ENCODE measurements at regions not wholly inside any gene's neighbourhood (a gene's known extent, or its start where the extent isn't known, plus 50 kb on each side); places are given as distances from the start of the nearest gene placed in this dataset.

DNA sequence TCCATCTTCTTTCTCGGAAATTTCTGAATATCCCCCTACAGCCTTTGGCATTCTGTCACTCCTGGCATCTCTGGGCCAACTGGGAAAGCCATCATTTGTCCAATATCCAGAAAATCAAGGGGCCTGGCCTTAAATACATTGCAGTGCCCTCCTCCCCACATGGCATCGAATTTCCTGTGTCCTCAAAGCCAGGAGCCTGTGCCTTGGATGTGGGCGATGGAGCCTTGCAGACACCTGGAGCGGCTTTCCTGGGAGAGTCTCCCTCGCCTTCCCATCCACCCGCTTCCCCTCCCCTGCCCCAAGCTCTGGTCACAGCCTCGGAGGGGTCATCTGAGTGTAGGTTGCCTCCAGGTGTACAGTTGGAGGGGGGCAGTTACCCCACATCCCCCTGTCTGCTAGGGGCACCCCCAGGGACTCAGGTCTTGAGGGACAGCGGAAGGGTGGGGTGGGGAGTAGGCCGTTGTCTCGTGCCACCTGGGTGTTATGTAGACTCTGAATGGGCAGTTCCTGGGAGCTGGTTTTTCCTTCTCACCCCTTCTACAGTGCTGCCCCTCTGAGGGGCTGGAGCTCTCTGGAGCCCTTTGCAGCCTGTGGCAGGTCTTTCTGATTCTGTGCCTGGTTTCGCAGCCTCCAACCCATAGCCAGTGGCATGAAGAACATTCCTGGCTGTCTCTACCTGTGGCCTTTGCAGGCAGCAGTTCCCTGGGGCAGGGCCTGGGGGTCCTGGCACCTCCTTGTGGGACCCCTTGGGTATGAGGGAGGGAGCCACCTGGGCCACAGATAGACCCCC lies 239.8 kb downstream of the SEC14L1 start:
- intact Hi-C loops (cut with DNase I, micrococcal nuclease) = no loop called here
- DNase-seq (no peak), ATAC-seq (no peak)

DNA sequence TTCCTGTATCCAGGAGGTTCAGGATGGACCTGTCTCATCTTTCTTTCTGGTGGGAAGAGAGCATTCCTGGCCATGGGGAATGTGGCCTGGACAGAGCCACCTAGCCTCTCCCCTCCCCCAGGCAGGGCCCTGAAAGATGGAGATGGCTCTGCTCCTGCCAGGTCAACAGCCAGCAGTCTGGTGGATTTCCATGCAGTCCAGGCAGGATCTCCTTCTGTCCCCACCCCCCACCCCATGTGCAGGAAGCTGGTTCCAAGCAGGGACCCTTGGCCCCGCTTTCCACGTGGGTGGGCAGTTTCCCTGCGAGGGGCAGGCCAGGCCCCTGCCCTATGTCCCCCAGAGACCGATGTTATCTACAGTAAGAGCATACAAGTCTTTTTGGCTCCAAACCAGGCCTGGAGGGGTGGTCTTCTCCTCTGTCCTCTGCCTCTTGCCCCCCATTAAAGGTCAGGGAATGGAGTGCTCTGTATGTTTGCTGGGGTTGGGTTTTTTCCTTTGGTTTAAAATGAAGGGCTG lies 240.5 kb downstream of the SEC14L1 start:
- no peak for ATAC-seq
- intact Hi-C loops (cut with DNase I, micrococcal nuclease) = no loop called here
- no peak for DNase-seq

DNA sequence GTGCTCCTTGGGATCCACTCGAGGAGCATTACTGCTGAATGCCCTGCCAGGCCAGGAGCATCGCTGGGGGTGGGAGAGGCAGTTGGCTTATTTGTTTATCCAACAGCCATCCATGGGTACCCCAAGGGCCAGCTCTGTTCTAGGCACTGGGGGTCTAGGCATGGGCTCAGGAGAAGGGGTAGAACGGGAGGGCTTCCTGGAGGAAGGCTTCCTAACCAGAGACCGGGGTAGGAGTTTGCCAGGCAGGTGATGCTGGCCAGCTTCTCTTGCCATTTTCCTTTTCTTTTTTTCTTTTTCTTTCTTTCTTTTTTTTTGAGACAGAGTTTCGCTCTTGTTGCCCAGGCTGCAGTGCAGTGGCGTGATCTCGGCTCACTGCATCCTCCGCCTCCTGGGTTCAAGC lies 241.0 kb downstream of the SEC14L1 start:
- intact Hi-C loops (cut with DNase I, micrococcal nuclease) = no loop called here
- no peak for ATAC-seq

DNA sequence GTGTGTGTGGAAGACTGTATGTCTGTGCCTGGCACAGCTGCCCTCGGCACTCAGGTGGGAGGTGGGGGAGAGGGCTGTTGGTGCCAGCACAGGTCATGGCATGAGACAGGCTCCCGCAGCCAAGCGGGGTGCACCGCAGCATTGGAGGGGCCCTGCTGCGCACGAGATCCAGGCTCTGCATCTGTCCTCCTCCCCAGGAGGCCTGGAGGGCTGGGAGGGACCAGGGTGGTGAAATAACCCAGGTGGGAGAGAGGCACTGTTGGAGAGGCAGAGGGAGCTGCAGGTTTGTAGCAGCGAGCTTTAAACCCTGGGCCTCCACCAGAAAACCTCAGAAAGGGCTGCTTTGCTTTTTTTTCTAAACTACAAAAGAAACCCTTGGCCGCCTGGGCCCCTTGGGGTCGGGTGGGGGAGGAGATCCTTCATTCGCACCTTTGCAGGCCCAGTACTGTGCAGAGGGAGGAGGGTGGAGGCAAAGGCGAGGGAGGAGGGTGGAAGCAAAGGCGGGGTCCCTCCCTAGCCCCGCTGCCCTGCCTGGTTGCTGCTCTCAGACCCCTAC lies 241.7 kb downstream of the SEC14L1 start:
- intact Hi-C loops (cut with DNase I, micrococcal nuclease) = no loop called here
- DNase-seq = no peak
- ATAC-seq = no peak

More for the DNA sequence above, 241.0 kb downstream of the SEC14L1 start:
- DNase-seq = no peak

DNA sequence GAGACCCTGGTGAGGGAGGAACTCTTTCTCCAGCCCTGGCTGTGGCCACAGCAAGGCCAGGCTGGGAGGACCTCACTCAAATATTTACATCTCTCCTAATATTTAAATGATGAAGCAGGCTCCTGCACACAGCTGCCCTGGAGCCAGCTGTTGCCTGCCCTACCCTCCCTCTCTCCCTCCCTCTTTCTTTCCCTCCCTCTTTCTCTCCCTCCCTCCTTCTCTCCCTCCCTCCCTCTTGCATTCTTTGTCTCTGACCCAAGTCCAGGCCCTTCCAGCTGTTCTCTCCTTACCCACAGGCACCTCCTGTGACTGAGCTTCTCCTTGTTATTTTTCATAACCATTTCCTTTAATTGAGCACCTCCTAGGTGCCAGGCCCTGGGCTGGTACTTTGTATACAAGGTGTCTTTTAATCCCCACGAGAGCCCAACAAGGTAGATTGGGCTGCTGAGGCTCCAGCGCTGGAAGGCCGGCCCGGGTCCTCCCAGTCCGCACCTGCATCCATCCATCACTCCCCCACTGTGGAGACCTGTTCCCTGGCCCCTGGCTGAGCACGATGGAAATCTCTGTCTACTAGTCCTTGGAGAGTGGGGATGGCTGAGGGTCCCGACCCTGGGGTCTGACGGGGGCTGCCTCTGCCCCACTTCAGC lies 242.3 kb downstream of the SEC14L1 start:
- DNase-seq = no peak
- ATAC-seq = peak; percentile 2
- intact Hi-C loops (cut with DNase I, micrococcal nuclease) = no loop called here

DNA sequence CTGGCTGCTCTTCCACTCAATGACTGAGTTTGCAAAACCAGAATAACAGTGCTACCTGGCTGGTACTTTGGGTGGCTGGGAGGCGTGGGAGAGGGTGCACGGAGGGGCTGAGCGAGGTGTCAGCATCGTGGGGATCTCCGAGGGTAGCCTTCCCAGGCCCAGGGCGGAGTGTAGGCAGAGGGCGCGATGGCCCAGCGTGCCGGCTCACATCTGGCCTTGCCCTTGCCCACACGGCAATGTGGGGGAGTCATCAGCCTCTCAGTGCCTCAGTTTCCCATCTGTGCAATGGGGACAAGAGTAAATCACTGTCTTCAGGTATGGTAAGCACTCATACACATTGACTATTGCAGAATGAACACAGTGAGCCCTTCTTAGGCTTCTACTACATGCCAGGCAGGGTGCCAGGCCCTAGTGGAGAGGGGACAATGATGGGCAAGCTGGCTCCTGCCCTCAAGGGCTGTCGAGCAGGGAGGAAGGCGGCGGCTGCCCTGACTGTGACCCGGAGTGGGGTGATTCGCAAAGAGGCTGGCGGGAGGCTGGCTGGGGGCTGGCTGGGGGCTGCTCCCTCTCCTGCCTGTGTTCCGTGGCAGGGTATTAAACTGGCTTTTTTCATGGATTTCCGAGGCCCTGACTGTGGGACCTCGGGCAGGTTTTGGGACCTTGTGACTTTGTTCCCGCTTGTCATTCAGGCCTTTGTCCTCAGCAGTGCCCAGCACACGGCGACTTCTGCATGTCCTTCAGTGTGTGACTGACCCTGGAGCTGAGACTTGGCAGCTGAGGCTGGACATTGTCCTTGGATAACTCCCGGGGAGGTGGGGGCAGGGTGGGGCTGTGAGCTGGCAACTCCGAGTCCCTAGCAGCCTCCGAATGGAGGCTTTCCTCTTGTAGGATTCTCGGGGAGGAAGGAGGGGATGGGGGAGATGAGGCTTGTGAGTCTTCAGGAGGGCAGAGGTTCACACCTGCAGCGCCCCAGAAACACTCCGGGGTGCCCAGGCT lies 243.1 kb downstream of the SEC14L1 start:
- DNase-seq (no peak), ATAC-seq (peak; percentile 19)
- intact Hi-C loops (cut with DNase I, micrococcal nuclease) = no loop called here

DNA sequence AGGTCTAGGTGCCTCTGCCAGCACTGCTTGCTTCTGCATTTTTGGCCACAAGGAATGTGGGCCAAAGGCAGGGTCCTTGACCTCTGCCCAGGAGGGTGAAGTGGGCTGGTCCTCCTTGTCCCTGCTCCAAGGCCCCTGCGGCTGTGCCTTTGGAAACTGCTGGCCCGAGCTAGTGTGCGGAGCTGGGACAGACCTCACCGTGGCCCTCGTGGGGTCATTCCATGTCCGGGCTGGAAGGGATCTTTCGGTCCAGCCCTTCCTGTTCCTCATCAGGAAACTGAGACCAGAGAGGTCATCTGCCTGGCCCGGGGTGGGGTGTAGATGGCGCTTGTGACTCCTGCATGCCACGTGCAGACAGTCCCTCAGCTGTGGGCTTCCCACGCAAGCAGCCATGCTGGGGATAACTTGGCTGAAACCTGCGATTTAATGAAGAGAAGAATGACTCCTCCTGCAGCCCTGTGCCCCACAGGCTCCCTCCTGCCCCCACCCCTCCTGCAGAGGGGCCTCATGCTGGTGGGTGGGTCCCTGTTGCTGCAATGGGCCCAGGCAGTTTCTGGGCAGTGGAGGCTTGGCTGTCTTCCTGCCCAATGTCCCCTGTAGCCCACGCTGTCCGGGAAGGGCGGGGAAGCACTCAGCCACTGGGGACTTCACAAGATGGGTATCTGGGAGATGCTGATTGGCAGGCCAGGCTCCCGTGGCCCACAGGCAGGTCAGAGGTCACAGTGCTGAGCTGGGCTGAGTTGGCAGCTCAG lies 245.2 kb downstream of the SEC14L1 start:
- DNase-seq = no peak
- no peak for ATAC-seq
- intact Hi-C loops (cut with DNase I, micrococcal nuclease) = no loop called here

DNA sequence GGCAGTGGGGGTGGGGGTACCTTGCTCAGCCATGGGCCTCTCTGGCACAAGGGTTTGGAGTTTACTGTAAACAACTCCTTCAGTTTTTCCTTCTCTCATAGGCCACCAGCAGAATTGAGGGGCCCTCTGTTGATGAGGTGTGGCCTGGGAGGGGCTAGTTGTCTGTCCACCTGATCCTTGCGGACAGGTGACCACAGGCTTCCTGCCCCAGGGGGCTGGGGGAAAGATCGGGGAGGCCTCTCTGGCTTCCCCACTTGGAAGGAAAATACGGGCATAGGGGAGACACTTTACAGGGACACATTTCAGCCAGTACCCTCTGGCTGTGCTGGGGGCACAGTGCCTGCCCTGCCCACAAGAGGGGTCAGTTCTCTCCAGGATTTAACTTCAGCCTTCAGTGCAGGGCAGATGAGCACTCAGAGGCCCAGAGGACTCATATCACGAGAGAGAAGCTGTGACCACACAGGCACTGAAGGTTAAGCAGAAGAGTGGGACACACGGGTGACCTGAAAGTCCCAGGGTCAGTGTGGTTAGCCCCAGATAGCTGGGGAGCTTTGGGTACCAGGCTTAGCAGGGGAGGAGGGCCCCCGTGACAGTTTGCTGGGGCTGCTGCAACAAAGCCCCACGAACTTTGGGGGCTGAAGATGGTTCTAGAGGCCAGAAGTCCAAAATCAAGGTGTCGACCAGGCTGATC lies 245.9 kb downstream of the SEC14L1 start:
- intact Hi-C loops (cut with DNase I, micrococcal nuclease) = no loop called here
- ATAC-seq (no peak), DNase-seq (no peak)

DNA sequence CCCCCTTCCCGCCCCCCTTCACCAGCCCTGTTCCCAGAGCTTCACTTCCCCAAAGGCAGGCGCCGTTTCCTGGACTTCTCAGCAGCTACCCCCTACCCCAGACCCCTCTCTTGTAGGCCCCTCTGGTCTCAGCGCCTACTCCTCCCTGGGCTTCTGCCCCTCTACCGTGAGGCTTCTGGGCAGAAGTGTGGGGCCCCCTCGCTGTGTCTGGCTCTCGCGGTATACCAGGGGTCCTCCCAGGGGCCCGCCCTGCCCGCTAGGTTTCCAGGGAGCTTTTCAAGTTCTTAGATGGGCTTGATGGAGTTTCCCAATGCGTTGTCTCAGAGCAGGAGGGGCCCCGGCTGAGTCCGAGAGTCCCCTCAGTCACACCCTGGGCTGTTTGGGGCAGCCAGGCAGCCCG lies 247.1 kb downstream of the SEC14L1 start:
- ATAC-seq (no peak), DNase-seq (no peak)
- intact Hi-C loops (cut with DNase I, micrococcal nuclease) = no loop called here

DNA sequence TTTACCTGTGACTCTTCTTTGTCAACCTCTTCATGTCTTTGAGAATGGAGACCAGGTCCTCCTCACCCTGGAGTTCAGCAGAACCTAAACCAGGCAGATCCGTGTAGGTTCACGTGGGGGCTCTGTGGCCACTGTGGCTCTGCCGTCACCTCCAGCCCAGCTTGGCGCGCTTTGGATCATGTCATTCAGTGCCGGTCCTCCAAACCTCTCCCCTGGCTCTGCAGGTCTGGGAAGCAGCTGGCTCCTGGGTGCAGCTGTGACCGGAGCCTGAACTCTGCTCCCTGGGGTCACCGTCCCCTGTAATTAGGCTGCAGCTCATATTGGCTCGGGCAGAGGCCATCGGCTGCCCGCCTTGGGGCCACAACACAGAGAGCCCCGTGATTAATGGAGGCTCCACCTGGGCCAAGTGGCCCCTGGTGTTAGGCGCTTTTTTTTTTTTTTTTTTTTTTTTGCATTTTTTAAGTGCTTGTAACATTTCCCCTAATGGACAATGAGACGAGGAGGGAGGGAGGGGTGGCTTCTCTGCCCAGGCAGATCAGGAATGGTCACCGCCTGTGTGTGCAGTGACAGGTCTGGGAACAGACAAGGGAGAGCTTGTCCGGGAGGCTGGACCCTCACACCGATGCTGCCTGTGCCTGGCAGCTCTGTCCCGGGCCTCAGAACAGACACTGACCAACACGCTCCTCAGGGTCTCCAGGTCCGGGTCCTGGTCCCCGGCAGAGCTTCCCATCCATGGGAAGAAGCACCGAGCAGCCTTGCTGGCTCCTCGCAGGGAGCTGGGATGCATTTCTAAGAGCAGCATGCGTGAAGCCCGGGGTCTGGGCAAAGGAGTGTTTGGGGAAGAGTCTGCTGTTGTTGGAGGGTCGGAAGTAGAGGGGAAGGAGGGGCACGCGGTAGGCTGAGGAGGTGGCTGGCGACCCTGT lies 247.9 kb downstream of the SEC14L1 start:
- intact Hi-C loops (cut with DNase I, micrococcal nuclease) = no loop called here
- DNase-seq = no peak
- ATAC-seq = no peak

DNA sequence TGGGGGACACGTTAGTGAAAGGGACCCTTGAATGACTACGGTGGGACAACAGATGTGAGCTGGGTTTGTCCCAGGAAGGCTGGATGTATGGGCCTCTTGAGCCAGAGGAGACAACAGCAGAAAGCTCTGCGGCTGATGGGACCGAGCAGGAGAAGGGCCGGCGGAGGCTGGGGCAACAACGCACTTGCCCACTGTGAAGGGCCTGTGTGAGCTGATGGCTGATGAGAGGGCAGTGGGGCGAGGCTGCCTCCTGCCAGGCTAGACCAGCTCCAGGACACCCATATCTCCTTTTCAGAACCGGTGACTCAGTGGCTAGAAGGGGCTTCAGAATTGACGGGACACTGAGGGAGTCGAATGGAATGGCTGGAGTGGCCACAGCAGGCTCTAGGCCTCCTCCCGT lies 250.1 kb downstream of the SEC14L1 start:
- DNase-seq = no peak
- ATAC-seq = no peak
- intact Hi-C loops (cut with DNase I, micrococcal nuclease) = no loop called here

DNA sequence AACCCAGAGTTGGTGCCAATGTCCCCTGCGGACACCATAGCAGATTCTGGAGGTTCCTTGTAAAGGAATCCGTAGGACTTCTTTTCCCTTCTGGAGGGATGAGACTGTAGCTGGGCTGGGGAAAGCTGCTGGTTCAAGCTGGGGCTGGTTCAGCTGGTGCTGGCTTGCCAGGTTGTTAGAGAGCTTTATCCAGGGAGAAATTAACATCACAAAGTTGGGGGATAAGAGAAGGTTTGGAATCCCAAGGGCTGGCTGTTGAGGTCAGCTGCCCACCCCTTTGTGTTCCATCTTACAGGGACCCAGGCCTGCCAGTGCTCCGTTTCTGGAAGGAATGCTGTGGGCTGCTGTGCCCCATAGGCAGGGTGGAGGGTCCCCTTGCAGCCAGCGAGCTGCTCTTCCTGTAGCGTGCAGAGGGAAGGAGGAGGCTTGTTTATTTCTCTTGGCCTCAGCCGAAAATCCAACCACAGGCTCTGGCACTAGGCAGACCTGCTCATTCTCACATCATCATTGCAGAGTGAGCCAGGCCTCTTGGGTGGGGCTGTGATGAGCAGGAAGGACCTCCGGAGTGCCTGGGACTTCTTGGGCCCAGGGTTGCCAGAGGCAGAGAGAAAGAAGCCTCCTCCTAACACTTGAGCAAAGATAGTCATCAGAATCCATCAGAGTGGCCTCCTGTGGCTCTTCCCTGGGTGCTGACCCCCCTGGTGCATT lies 251.1 kb downstream of the SEC14L1 start:
- ATAC-seq (peak; percentile 9), DNase-seq (peak in 1 of 2 donors; percentile 83)
- intact Hi-C loops (cut with DNase I, micrococcal nuclease) = no loop called here

DNA sequence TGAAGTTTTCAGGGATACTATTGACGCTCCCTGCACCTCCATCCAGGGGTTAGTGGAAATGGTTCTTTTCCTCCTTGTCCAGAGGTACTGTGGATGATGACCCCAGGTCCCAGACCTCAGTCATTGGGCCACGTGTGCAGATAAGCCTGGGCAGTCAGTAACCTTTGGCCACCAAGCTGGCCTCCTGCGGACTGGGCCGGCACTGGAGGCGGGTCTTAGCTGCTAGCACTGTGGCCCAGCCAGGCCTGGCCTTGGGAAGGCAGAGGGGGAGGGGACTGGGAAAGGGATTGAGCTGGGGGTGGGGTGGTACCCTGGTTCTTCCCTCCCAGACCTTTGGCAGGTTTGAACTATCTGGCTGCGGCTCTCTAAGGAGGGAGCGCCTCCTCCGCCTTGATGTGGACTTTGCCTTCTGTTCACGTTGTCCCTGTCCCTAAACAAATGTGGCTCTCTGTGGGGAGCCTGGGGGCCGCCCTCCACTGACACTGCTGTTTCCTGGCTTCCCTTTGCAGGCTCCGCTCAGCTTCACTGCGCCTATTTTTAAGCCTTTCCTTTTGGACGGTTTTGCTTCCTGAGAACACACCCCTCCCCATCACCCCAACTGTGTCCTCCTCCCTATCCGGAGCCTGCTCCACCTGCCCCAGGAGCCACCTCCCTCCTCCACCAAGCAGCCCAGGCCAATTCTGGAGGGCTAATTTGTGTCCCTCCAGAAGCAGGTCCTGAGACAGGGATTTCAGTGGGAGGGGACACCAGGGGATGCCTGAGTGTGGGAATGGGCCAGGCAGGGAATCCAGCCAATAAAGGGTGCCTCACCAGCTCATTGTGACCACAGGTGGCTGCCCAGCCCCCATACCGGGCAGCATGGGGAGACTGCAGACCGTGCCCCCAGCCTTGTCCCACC lies 251.9 kb downstream of the SEC14L1 start:
- peak; percentile 77 to 79 for DNase-seq
- peak; percentile 76 for ATAC-seq
- intact Hi-C loops (cut with DNase I, micrococcal nuclease) = no loop called here

DNA sequence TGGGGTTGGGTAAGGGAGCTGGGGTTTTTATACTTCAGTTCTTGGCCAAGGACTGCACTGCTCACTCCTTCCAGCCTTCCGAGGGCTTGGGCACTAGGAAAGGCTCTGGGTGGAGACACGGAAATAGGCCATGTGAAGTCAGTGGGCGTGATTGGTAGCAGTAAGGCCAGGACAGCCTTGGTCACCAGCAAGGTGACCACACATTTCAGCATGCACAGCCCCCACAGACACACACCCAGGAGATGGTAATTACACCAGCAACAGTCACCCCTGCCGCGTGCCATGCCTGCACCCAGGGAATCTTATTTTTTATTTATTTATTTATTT lies 252.5 kb downstream of the SEC14L1 start:
- ATAC-seq (peak; percentile 63), DNase-seq (no peak)
- intact Hi-C loops (cut with DNase I, micrococcal nuclease) = no loop called here

DNA sequence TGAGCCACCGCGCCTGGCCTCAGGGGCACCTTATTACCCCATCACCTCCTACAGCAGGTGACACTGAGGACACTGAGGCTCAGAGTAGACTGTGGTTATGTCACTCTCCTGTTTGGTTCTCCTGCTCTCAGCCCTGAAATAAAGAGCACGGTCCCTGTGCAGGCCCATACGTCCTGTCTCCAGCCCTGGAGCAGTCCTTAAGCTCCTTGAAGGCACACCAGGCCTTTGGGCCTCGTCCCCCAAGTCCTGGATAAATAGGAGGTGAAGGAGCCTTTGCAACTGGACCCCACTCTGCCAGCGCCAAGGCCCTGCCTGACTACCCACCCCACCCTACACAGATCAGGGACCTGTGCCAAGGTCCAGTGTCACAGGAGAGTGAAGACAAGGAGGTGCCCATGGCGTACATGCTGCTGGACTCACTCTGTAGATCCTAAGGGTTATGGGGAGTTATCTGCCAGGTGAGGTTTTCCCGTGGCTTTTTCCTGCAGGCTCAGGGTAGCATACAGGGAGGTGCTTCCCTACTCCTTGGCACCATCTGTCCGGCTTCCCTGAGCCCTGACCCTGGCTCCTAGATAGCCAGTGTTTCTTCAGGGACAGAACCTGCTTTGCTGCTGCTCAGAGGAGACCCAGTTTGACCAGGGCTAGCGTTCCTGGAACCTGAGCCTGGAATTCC lies 253.2 kb downstream of the SEC14L1 start:
- DNase-seq (no peak), ATAC-seq (peak; percentile 5)
- intact Hi-C loops (cut with DNase I, micrococcal nuclease) = no loop called here
